EH (cell line): ENCODE measurements at regions not wholly inside any gene's neighbourhood (a gene's known extent, or its start where the extent isn't known, plus 50 kb on each side); places are given as distances from the start of the nearest gene placed in this dataset.
"Not testable (repeated sequence)": the region's sequence is repeated elsewhere in the genome, so short reads cannot be mapped to it uniquely, and the experiment has no call there.

Experiments
- DNase-seq: peaks from one replicate; pipeline ENCODE4 v3.0.0-alpha.2; 2015; ENCODE audit warnings: low read depth

DNA sequence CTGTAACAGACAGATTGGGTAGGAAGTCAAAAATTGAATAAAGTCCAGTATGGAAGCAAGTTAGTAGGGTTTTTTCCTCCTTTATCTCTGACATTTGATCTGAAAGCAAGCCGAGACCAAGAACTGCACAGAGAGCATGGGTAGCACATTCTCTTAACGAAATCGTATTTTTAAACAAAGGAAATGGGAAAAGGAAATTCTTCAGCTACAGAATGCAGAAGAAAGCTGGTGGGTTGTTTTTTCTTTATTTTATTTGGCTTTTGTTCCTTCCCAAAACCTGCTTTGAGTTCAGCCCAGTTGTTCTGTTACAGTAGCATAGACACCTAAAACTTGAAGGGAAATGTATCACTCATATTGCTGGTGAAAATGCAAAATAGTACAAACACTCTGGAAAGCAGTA, 397.0 kb downstream of the GBE1 start:
- DNase-seq: no peak

GRCh38 chr3:81363816-81364215, 397.6 kb downstream of the GBE1 start:
- DNase-seq: no peak

DNA sequence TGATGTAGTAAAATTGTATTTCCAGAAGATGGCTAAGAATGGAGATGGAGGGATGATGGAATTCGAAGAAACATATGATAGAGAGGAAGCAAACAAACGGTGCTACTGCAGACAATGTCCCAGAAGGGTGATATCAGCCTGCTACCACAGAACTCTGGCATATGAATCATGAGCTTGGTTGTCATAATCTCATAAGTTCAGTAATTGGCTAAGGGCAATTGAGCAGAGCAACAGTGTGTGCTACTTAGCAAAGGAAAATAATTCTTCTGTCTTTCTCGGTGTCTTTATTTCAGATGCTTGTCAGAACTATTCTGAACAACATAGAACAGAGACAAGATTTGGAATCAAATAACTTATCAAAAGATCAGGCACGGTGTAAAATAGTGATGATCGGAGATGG, 407.3 kb downstream of the GBE1 start:
- no peak for DNase-seq

GRCh38 chr3:81352867-81353266, 408.6 kb downstream of the GBE1 start:
- peak; percentile 11 for DNase-seq

DNA sequence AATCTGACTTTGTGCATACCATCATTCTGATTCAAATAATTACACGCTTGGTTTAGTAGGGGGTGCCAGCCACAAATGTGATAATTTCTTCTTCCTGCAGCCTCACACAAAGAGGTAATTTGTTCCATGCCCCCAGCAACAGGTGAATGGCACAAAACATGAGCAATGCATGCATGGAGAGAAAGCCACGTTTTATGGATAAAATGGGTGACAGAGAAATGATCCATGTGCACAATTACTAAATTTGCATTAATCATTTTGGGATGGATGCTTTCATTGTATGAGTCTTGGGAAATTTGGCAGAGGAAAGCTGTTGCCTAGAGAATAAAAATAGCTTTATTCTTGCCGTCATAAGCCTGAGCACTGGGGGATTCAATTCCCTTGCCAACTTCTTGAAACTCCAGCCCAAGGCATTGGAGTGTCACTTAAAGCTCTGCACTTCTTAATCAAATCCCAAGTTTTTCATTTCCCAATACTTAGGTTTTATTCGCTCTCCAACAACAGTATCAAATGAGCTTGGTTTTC, 411.6 kb downstream of the GBE1 start:
- DNase-seq: no peak

DNA sequence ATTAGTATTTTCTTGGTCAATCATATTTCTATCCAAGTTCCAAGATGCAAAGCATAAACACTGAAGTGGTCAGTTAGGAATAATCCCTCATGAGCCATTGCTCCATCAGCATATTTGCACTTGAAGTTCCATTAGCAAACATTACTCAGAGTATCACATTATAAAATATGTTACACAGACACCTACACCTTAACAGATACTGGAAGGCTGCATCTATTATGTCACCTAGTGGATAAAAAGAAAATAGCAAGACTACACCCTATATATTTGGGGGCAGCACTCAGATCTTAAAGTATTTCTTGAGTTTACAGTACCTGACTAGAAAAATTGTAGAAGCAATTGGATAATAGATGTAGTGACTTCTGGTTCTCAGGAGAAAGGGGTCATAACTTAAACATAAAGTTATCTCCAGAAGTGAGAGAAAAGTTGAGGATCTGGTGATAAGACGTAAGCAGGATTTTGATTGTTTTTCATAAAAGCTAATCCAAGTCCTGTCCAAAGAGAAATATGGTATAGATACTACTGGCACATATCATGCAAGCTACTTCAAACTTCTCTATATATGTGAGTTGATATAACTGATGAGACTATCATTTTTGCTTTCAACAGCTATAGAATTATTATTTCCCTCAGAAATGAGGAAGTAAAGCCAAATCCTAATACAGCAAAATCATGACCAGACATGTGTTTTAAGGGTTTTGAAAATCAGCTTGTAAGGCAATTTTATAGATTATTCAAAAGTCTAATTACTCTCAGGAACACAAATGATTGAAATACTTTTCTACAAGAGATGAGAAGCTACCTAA, 422.2 kb downstream of the GBE1 start:
- peak; percentile 12 for DNase-seq

GRCh38 chr3:81336470-81336869, 425.0 kb downstream of the GBE1 start:
- DNase-seq: no peak

DNA sequence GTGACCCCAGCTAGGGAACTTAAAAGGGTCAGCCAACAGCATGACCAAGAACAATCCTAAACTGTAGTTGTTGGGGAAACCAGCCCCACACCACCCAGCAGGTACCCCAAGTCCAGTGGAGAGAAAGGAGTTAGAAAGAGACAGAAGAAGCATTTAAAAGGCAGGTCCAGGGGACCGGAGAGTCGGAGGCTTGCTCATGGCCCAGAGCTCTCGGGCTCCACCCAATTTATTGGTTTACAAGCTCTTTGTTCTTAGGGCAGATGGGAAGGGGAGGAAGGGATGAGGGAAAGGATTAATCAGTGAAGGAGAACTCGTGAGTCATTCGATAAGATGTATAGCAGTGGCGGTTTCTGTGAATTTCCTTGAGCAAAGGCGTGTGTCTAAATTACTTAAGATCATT, 431.6 kb downstream of the GBE1 start:
- not testable (repeated sequence) for DNase-seq

- no peak for DNase-seq
Measured at GRCh38 chr3:81326245-81326644, 435.2 kb downstream of the GBE1 start.

DNA sequence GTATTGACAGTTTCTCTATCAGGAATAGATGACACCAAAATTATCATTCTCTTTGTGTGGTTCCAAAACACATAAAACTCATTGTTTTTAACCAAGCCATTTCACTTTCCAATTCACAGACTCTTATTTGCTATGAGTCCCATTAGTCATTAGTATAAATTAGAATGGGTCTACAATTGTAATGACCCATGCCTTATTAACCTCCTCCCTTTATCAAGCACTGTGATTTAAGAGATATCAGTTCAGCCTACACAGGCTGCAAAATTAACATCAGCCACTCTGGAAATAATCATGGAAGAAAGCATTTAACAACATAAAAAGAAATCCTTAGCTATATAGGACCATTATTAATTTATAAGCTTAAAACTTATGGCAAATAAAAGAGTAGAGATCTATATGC, 440.6 kb downstream of the GBE1 start:
- no peak for DNase-seq

DNA sequence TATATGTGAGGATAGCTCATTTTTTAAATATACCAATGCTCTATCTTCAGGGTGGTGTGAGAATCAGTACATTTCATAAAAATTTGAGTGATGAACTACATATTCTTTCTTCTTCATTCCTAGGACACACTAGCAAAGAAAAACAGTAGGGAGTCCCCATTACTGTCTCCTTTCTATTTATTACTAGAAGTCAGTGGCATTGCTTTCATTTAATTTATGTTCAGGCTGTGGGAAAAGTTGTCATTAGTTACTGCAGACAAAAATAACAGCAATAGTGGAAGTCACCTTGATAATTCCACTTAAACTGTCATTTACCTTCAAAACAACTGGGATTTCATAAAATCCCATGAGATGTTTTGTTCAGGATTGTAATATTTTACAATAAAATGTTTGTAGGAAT, 446.4 kb downstream of the GBE1 start:
- no peak for DNase-seq

GRCh38 chr3:81311321-81311720, 450.1 kb downstream of the GBE1 start:
- no peak for DNase-seq

- peak; percentile 68 for DNase-seq
Measured at GRCh38 chr3:81308306-81308705, 453.1 kb downstream of the GBE1 start.

DNA sequence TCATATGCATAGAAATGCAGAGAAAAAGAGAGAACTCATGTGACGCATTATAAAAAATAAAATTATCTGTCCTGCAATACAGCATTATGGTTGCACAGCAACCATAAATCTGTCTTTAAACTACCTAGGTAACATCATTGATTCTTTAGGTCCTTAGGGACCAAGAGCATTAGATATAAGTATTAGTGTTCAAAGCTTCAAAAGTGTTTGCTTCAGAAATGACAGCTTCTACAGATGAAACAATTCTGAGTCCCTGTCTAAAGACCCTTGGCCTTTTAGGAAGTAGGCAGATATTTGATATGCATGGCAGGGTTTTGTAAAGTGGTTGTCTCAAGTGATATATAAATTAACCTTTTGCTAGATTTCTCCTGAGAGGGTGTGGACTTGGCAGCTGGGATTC, 454.2 kb downstream of the GBE1 start:
- DNase-seq: no peak

- DNase-seq: no peak
Measured at GRCh38 chr3:81303321-81303720, 458.1 kb downstream of the GBE1 start.

GRCh38 chr3:81302045-81302444, 459.4 kb downstream of the GBE1 start:
- peak; percentile 54 for DNase-seq

- DNase-seq: no peak
Measured at GRCh38 chr3:81301230-81301629, 460.2 kb downstream of the GBE1 start.

DNA sequence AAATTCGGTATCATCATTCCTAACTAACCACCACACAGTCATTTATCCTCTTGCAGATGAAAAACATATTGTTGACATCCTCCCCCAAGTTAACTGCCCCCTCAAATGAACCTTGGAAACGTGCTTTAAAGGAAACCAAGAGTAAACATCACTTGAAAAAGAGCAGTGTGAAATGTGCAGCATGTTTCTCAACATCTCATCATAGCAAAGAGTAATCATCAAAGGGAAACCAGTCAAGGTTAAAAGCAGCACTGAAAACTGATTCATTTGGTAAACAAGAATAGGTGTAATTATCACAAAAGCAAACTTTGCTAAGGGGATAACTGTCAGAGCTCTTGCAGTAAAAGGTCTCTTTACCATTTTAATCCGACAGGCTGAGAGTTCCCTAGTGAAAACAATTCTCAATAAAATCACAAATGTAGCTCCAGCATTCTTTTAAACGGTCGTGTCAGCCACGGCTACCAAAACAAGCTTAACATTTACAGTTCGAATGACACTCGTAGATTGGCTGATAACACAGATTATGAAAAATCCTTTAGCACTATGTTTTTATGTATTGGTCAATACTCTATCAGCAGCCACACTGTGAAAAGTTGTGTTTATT, 461.0 kb downstream of the GBE1 start:
- DNase-seq: no peak

- no peak for DNase-seq
Measured at GRCh38 chr3:81299481-81299880, 462.0 kb downstream of the GBE1 start.

DNA sequence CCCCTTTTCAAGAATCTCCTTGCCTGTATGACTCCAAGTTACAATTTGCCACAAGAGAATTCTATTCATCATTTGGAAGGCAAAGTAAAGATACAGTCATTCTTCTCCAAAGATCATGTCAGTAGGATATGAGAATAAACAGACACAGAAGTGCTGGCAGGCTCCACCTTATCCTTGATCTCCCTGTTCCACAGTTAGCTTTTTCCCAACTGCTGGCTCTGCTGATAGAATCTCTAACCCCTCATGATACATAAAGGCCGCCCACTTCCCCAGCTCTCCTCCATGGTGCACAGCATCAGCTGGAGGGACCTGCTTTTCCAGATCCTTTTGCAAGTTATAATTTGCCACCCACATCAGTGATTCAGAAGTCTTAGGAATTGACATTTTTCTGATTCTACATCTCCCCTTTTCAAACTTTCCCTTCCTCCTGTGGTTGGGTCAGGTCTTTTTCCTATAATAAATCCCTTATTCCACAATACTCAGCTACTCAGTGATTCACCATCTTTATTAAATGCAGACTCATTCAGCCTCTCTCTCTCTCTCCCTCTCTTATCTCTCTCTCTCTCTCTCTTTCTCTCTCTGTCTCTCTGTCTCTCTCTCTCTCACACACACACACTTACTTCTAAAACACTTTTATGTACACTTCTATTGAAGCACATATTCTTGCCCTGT, 465.4 kb downstream of the GBE1 start:
- no peak for DNase-seq

DNA sequence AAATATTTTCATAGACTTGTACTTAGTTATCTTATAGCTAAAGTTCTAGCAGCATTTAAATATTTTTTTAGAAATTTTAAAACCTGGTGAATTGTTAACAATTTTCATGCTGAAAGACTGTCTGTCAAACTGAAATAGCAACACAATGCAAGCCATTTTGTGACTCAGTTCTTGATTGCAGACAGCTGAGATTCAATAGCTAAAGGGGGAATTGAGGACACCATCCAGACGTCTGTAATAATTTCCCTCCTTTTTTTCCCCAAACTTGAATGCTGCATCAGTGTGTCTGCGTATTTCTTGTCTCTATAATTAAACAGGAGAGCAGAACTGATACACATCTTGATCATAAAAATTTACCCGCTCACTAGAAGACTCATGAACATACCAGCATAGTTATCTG, 468.3 kb downstream of the GBE1 start:
- DNase-seq: no peak

- DNase-seq: no peak
Measured at GRCh38 chr3:81291586-81291985, 469.9 kb downstream of the GBE1 start.

DNA sequence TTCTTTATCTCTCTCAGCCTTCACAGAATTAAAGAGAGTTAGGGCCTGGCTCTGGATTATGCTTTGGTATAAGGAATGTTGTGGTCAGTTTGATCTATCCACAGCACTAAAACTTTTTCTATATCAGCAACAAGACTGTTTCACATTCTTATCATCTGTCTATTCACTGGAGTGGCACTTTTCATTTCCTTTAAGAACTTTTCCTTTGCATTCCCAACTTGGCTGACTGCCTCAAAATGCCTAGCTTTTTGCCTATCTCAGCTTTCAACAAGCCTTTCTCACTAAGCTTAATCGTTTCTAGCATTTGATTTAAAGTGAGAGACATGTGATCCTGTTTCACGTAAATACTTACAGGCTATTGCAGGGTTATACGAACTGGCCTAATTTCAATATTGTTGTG, 471.8 kb downstream of the GBE1 start:
- DNase-seq: no peak
